Hindlimb muscle (tissue), 1 donor: ENCODE measurements at regions not wholly inside any gene's neighbourhood (a gene's known extent, or its start where the extent isn't known, plus 50 kb on each side); places are given as distances from the start of the nearest gene placed in this dataset.
"Not testable (repeated sequence)": the region's sequence is repeated elsewhere in the genome, so short reads cannot be mapped to it uniquely, and the experiment has no call there.

Source experiments
- DNase-seq: peaks from one replicate; pipeline ENCODE4 v3.0.0-alpha.2; 2013

GRCh38 chr2:128996078-128996477, 677.4 kb upstream of the HS6ST1 start:
- DNase-seq, result no peak

GRCh38 chr2:128997166-128997866, 678.6 kb upstream of the HS6ST1 start:
- DNase-seq, result no peak

GRCh38 chr2:129001926-129002325, 683.3 kb upstream of the HS6ST1 start:
- DNase-seq, result no peak

- no peak for DNase-seq
Observed at GRCh38 chr2:129002751-129003150, 684.1 kb upstream of the HS6ST1 start.

GRCh38 chr2:129004485-129004884, 685.8 kb upstream of the HS6ST1 start:
- DNase-seq, result no peak

- DNase-seq, result no peak
Observed at GRCh38 chr2:129004940-129005490, 686.3 kb upstream of the HS6ST1 start.

GRCh38 chr2:129006135-129006886, 687.6 kb upstream of the HS6ST1 start:
- no peak for DNase-seq

GRCh38 chr2:129006901-129007300, 688.2 kb upstream of the HS6ST1 start:
- no peak for DNase-seq

GRCh38 chr2:129008055-129008880, 689.6 kb upstream of the HS6ST1 start:
- no peak for DNase-seq

GRCh38 chr2:129008881-129009554, 690.4 kb upstream of the HS6ST1 start:
- DNase-seq, result no peak

GRCh38 chr2:129009555-129010146, 691.0 kb upstream of the HS6ST1 start:
- no peak for DNase-seq

- DNase-seq, result no peak
Observed at GRCh38 chr2:129010262-129010661, 691.6 kb upstream of the HS6ST1 start.

- no peak for DNase-seq
Observed at GRCh38 chr2:129011466-129012061, 692.9 kb upstream of the HS6ST1 start.

- DNase-seq, result no peak
Observed at GRCh38 chr2:129014432-129014831, 695.8 kb upstream of the HS6ST1 start.

- no peak for DNase-seq
Observed at GRCh38 chr2:129015397-129016285, 697.0 kb upstream of the HS6ST1 start.

GRCh38 chr2:129016972-129017371, 698.3 kb upstream of the HS6ST1 start:
- no peak for DNase-seq

GRCh38 chr2:129024796-129025195, 706.1 kb upstream of the HS6ST1 start:
- DNase-seq, result no peak

GRCh38 chr2:129035992-129036391, 717.3 kb upstream of the HS6ST1 start:
- no peak for DNase-seq

GRCh38 chr2:129043677-129044076, 725.0 kb upstream of the HS6ST1 start:
- not testable (repeated sequence) for DNase-seq

GRCh38 chr2:129046475-129046874, 727.8 kb upstream of the HS6ST1 start:
- not testable (repeated sequence) for DNase-seq
